SW480 (cell line): ENCODE measurements at regions not wholly inside any gene's neighbourhood (a gene's known extent, or its start where the extent isn't known, plus 50 kb on each side); places are given as distances from the start of the nearest gene placed in this dataset.

Source experiments
- DNase-seq: peaks from one replicate; pipeline ENCODE4 v3.0.0-alpha.2; 2016; ENCODE audit warnings: low spot score

DNA sequence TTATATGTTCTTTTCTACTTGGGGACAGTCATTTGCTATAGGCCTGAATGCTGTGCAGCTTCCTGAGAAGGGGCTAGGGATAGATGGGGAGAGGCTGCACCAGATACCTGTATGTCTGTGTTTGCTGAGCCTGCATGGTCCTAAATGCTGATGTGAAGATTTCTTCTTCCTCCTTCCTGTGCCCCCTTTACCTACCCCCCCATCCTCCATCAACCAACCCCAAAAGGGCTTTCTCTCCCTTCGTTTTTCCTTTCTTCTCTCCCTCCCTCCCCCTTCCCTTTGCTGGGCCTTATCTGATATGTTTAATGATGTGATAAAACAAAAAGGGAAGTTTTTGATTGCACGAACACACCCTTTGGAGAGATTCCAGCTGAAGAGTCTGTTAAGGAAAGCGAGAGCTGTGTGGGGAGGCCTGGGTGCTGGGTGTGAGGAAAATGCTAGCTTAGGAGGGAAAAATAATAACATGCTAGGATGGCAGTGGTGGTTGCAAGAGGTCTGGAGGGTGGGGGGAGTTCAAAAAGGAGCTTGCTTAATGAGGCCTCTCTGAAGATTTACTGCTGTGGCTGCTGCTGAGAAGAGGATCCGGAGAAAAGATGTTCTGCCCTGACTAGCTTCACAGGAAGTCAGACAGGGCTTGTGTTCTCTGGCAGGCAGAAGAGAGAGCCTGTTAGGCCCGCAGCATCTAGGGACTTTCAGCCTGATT lies 101.8 kb downstream of the SAMD9 start:
- DNase-seq = no peak

DNA sequence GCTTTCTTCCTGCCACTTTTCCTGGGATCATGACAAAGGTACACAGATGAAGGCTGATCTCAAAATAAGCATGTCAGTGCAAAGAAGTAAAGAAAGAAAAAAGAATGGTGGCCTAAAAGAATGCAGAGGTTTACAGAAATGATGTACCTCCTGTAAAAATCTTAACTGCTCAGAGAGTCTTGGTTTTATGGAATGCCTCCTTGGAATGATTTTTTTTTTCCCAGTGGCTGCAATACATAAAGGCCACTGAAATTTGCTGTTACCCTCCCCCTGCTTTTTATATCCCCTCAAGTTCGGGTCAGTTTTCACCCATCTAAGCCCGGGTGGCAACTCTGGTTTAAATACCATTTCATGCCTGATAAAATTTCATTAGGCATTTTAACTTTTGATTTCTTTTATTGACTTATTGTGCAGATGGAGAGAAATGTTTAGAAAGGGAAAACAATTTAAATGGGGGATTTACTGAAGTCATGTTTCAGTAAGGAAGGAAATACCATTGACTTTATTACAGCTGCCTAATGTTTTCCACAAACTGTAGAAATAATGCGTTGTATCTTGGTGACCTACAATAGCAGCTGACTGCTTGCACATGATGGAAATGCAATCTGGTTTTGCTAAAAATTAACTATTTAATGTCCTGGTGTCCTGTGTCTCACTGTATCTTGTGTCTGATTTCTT lies 102.5 kb downstream of the SAMD9 start:
- DNase-seq = no peak

DNA sequence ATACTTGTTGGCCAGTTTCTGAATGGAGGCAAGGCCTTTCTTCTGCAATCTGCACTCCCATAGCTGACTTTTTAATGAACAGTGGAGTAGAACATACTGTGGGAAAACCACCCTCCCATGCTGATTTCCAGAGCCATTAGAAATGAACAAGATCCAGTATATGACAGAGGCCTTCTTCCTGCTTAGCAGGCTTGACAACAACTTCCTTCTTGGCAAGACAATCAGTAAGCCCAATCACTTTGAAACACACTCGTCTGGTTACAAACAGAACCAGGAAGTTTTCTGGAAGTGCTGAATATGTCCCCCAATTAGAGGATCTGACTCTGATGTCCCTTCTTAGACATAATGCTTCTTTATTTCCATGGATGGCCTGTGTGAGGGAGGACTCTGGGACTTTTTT lies 103.4 kb downstream of the SAMD9 start:
- DNase-seq = no peak

DNA sequence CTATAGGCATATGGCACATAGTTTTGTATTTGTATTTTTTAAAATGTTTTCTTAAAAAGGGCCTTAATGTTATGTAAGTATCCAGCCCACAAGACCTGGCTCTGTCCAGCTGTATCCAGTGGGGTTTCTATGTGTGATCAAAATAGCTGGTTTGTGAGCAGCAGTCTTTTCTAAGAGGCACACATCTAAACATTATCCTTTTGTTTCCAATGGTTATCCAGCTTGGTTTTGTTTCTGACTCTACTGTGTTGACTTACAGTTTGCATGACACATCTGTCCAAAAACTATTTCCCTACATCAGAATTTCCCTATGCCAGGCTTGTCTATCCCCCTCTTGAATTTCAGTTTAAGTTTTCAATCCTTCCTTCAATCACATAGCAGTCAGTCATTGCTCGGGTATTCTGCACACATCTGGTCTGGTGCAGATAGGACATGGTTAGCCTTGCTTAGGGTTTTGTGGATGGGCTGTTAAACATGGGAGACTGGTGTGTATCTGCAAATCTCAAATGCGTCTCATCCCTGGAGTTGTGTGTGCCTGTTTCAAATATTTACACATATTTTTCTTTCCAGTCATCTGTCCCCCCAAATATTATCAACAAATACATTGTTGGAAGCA lies 104.2 kb downstream of the SAMD9 start:
- DNase-seq = no peak

DNA sequence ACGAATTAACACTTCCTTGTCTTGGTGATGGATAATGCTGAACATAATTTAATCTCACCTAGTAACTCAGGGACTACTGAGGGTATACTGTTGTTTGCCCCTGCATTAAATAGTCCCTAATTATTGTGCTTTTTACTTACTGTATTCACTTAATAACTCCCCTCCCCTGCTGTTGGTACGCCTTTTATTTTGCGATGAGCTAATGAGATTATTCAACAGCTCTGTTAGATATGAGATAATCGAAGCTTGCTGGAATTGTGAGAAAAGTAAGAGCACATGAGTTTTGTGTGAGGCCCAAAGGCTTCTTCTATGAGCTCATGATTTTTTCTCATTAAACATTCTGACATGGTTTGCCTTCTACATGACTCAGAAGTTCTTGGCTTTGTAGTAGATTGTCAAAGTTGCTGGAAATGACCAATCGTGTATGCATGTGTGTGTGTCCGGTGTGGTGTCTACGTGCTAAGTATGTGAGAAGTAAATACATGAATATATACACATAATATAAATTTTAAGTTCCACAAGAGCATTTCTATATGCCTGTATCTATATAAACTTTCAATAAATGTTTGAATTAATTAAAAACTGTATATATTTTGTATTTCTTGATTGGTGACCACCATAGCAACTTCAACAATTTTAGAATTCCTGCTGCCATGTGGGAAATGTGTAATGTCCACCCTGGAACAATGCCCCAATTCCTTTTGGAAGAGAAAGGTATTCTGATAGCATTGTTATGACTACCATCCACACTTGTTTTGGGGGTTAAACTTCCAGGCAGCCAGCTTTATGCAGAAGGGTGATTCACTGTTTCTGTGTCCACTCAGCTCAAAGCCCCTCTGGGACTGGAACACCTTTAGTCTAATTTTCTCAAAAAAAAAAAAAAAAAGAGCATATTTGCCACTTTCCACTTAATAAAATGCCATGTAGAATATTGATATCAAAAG lies 106.2 kb downstream of the SAMD9 start:
- DNase-seq = no peak

DNA sequence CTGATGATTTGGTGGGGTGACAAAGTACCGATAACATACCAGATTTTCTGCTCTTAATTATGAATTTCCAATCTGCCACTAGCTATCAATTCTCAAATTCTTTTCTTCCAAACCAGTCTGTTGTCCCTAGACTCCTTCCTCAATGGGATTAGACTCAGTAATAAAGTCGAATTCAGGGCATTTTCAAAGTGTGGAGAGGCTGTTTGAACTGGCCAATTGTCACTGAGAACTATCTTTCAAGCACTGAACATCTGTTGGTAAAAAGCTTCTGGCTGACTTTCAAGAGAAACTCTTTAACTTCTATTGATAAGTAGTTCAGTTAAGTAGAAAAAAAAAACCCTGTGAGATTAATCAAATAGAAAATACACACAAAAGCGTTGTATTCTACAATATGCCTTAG lies 108.9 kb downstream of the SAMD9 start:
- DNase-seq = no peak

DNA sequence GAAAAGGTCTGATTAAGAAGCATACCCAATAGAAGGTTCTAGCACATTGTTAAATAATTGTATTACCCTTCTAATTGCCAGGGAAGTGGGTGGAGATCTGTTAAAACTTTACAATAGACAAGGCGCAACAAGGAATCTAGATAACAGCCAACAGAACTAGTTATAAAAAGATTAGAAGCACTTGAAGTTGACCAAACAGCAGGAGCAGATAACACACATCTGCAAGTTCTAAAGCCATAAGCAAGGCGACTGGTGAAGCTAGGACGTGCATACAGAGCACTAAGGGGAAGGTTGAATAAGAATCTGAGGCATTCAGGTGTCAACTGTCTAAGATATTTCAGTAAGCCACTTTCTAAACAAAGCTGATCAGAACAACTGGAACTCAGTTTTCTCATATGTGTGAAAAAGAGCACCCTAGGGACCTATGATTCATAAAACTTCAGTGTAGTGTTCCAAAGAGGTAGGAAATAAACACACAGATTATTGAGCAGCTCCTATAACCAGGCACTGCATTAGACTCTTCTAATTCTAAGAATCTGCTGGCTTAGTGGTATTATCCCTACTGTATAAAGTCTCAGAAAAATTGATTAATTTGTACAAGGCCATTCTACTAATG lies 111.2 kb downstream of the SAMD9 start:
- no peak for DNase-seq

DNA sequence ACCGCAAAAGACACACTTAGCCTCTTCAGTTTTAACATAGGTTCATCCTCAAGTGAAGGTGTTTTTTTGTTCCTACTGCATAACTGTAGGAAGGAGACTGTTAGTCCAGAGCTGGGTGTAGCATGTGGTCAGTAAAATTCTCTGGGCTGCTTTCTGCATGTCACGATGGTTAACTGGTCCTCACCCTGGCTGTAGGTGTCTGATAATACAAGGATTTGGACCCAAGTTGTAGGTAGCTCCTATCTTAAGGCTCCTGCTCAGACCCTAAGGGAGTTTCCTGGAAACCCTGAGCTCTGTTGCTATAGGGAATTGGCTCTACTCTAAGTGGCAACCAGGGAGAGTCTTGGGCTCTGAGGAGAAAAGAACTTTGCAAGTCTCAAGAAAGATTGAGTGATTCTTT lies 112.9 kb downstream of the SAMD9 start:
- DNase-seq = no peak

DNA sequence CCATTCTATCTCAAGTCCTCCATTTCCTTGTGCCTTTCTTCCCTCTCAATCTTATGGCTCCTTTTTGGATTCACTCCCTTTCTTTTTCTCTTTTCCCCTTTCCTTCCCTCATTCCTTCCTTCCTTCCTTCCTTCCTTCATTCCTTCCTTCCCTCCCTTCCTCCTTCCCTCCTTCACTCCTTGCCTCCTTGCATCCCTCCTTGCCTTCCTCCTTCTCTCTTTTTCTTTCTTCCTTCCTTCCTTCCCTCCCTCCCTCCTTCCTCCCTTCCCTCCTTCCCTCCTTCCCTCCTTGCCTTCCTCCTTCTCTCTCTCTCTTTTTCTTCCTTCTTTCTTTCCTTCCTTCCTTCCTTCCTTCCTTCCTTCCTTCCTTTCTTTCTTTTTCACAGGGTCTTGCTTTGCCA lies 120.1 kb downstream of the SAMD9 start:
- no peak for DNase-seq

DNA sequence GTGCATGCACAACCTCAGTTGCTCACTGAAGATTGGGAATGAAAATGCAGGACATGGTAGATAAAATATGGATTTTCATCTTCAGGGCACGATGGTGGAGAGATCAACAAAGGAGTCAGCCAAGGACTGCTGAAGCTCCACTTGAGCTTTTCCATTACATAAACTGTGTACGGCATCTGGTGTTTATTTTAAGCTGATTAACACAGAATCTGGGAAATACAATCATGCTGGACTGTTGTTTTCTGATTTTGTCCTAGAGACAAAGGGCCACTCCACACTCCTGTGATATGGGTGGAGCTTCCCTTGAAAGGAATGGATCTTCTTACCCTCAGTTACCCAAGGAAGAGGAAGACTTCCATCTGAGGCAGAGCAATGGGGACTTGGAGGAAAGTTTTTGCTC lies 120.6 kb downstream of the SAMD9 start:
- no peak for DNase-seq

DNA sequence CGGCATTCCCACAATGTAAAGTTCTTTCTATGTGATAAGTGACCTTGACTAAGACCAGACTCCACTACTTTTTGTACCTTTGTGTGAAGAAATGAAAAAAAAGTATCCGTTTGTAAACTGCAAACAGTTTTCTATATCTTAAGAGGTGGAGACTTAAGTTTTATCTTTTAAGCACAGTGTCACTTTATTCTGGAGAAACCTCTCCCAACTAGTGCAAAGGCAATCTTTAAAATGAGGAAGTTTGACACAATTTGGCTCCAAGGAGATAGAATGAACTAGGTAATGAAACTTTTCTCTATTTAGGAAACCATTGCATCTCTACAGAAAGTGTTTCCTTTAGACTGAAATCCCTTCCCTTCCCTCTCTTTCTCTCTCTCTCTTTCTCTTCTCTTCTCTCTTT lies 122.9 kb downstream of the SAMD9 start:
- no peak for DNase-seq

DNA sequence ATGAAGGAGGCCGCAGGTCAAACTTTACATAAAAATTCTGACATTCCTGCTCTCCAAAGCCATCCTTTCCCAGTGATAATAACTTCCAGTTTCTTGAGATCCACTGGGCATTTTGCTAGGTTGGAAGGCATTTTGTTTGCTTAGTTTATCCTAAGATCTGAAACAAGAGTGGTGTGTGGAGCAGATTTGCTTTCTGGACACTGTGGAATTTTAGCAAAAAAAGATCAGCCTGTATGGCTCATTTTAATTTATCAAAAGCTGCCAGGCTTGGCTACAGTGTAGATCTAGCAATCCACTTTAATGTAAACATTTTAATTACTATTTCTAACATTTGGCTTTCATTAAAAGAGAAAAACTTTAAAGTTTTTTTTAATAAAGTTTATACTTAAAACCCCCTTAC lies 124.8 kb downstream of the SAMD9 start:
- no peak for DNase-seq

DNA sequence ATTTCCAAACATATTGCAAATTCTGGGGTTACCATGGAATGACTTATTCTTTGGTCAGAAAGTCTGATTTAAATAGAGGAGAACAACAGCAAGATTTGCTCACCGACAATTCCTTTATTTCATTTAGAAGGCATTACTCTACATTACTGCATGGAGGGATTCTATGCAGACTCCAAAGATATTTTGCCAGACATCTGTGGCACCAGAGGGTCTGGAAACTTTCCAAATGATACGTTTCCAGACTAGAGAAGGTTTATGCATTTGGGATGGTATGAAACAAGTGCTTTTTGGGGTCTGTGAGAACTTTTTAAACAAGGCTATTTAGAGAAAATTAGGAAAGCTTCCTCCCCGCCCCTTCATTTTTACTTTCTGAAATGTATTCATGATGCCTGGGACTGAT lies 125.3 kb downstream of the SAMD9 start:
- DNase-seq = no peak

DNA sequence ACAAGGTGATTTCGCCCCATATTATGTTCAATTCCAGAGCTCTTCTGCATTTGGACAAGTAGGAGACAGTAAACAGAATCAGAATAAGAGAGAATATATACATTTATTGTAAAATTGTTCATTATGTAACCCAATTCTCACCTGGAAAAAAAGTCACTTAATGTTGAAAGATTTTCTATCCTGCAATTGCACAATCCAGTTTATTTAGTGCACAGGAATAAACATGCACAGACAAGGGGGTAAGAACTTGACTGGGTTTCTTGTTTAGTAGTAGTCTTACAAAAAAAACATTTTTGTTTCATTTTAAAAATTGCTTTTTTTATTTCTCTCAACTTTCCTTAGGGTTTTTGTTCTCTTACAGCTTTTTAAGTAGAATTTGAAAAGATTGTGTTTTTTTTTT lies 126.6 kb downstream of the SAMD9 start:
- DNase-seq = no peak

DNA sequence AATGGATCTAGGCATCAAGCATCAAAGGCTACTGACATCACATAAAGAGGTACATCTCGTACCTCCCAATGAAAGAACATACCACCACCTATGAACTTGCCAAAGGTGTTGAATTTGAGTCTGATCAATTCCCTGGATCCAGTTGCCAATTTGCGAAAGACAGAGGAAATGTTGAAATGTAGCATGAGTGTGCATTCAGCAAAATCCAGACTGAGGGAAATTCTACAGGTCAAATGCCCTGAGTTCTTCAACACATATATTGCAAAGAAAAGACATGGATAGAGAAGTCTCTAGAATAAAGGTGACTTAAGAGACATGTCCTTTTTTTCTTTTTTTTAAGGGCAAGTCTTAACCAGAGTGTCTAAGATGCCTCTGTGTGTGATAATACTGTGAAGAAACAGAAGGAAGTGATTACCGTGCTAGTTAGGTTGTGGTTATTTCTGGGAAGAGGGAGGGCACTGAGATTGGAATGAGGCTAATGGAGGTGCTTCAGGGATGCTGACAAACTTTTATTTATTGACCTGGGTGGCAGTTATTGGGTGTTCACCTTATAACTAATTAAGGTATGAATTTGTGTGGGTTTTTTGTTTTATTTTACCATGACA lies 128.7 kb downstream of the SAMD9 start:
- DNase-seq = no peak

DNA sequence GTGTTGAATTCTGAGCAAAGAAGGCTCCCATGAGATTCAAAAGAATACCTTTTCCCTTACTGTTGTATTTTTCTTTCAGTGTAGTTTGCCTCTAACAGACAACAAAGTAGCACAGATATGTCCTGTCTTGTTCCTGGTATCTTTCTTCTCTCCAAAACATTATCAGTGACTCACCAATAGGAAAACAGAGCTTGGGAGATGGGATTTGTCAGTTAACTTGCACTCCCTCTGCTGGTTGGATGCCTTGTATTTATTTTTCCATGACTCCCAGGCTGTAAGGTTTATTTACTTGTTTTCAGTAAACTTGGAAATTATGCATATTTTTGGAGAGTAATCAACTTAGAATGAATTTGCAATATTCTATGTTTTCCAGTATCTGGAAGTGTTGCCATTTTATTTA lies 129.7 kb downstream of the SAMD9 start:
- DNase-seq = peak; percentile 84

DNA sequence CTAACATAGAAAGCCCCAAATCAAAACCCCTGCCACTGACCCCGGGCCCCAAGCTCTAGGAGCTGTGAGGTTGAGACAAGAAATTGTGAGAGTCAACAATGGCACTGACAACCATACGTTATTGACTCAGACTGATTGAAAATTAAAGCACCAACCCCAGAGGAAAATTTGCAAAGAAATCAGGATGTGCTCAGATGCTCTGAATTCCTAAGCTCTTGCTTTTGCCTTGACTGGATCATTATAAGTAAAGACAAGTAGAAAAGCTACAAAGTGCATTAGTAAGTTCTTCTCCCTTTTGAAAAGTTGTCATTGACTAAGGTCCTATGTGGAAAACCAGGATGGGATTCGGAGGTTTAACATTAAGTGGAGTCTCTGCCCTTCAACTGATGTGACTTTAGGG lies 130.2 kb downstream of the SAMD9 start:
- DNase-seq = no peak

DNA sequence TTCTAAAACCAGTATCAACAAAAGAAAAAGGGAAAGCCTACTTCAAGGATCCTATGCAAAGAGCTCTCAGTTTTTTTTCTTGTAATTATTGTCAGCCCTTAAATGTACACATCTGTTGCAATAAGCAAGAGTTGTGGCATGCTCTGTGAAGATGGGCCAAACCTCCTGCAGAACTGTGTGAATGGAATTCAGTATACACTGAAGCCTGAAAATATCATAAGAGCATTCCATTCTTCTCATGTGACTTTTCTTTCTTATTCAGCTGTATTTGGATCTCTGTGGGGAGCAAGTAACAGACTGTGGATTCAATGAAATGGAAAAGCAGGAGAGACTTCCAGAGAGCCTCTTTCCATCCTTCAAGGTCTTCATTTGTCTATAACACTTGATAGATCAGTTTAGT lies 130.7 kb downstream of the SAMD9 start:
- no peak for DNase-seq

DNA sequence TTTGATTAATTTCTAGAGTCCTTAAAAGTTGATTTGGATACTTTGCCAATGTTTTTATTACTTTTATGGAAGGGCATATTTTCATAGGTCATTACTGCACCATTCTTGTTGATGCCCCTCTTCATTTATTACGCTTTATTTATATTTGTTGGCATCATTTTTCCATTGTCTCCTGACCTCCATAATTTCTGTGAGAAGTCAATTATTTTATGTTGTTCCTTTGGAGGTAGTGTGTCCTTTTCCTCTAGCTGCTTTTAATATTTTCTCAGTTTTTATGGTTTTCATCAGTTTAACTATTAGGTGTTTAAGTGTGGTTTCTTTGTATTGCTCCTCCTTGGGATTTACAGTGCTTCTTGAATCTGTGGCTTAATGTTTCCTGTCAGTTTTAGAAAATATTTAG lies 134.9 kb downstream of the SAMD9 start:
- no peak for DNase-seq

DNA sequence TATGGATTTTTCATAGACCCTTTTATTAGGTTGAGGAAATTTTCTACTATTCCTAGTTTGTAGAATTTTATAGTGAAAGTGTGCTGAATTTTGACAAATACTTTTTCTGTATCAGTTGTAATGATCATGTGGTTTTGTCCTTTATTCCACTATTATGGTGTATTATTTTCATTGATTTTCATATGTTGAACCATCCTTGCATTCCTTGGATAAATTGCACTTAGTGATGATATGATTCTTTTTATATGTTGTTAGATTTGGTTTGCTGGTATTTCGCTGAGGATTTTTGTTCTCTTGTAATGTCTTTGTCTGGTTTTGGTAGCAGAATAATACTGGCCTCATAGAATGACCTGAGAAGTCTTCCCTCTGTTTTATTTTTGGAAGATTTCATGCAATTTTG lies 140.6 kb upstream of the CDK6 start:
- DNase-seq = no peak

DNA sequence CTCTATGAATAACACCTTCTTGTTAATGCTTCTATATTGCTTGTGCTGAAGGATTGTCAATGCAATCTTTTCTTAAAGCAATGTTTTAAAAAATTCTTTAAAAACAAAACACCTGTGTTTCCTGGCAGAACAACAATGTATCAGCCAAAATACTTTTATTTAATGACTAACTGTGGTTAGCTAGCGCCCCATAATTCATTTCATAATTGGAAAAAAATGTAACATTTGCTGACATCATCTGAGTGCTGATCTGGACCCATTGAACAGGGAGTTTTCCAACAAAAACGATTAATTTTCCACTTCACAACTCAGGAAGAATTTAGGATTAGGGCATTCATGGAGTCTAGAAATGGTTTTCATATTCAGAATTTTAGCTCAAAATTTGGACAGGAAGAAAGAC lies 137.6 kb upstream of the CDK6 start:
- no peak for DNase-seq

DNA sequence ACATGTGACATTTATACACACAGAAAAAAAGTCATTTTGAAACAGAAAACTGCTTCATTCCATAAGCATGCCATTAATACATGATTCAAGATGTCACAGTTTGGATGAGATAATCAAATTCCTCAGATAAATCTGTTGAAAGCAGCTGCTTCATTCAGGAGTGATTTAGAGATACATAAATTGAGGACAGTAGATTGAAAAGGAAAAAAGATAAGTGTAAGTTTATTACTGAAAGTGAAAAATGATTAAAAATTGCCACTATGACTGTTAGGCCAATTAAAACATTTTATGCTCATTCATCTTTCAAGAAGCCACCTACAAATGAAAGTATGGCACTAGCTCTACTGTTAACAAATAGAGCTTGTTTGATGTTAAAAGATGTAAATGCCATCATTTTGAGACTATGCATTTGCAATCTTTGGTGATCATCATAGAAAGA lies 136.9 kb upstream of the CDK6 start:
- DNase-seq = no peak
